Transverse colon (tissue), 4 donors: ENCODE measurements at regions not wholly inside any gene's neighbourhood (a gene's known extent, or its start where the extent isn't known, plus 50 kb on each side); places are given as distances from the start of the nearest gene placed in this dataset.

ENCODE experiments used
- POLR2A ChIP-seq: fragments of 450-650 bp; IDR thresholded peaks from one replicate; pipeline ENCODE4 v1.6.1; 2016; ENCODE audit warnings: antibody characterized with exemption, mild to moderate bottlenecking, moderate library complexity
- POLR2AphosphoS5 ChIP-seq, 3 donors: sonication (generic); formaldehyde crosslinking; IDR thresholded peaks; one replicate each; pipeline ENCODE4 v1.6.1; 2016; ENCODE audit warnings: antibody characterized with exemption in 3 of 3
- TF ChIP-seq, protein P1 (sequence below), 5 experiments: fragments of 200-600 bp in 3 of 5; fragments of 450-650 bp in 2 of 5; sonication (generic) in 3 of 5; IDR thresholded peaks; 1 replicate in 2 of 5; 2 replicates in 3 of 5; pipeline ENCODE4 v1.5.1; 2016 to 2017; ENCODE audit warnings: antibody characterized with exemption in 5 of 5, inconsistent platforms in 3 of 5, mild to moderate bottlenecking in 2 of 5, moderate library complexity in 1 of 5

DNA sequence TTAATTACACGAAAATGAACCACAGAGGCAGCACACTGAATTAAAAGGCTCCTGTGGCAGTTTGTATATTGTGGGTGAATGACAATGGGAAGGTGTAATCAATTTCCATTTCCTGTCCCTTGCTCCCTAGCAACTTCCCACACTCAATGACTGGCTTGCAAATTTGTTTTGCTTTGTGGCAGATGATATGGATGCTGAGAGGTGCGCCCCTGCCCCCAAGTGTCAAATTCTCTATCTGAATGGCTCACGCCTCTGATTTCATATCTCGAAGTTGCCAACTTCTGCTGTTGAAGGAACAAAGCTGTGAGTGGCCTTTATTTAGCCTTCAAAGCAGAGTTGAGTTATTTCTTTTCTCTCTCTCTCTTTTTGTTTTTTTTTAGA lies 86.0 kb downstream of the FOXD2 start:
- TF ChIP-seq, protein P1, sequence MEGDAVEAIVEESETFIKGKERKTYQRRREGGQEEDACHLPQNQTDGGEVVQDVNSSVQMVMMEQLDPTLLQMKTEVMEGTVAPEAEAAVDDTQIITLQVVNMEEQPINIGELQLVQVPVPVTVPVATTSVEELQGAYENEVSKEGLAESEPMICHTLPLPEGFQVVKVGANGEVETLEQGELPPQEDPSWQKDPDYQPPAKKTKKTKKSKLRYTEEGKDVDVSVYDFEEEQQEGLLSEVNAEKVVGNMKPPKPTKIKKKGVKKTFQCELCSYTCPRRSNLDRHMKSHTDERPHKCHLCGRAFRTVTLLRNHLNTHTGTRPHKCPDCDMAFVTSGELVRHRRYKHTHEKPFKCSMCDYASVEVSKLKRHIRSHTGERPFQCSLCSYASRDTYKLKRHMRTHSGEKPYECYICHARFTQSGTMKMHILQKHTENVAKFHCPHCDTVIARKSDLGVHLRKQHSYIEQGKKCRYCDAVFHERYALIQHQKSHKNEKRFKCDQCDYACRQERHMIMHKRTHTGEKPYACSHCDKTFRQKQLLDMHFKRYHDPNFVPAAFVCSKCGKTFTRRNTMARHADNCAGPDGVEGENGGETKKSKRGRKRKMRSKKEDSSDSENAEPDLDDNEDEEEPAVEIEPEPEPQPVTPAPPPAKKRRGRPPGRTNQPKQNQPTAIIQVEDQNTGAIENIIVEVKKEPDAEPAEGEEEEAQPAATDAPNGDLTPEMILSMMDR (IDR thresholded peaks at IDR 0.05): no peak
- TF ChIP-seq POLR2AphosphoS5 (IDR thresholded peaks at IDR 0.05) (no peak), POLR2A (no peak)
